Ovary (tissue), 7 donors: ENCODE measurements at regions not wholly inside any gene's neighbourhood (a gene's known extent, or its start where the extent isn't known, plus 50 kb on each side); places are given as distances from the start of the nearest gene placed in this dataset.

ENCODE experiments used
- DNase-seq, 5 donors: peaks; one replicate each; pipeline ENCODE4 v3.0.0-alpha.2; 2019 to 2020
- H3K27ac ChIP-seq, 2 donors: fragments of 200-600 bp; one replicate each; pipeline versions ENCODE4 v1.5.1 to v1.8.0; 2019 to 2022
- H3K27me3 ChIP-seq: fragments of 200-600 bp; one replicate; pipeline ENCODE4 v1.8.0; 2022
- H3K36me3 ChIP-seq: fragments of 200-600 bp; sonication (generic); one replicate; pipeline ENCODE4 v1.5.1; 2019
- H3K4me1 ChIP-seq: one replicate; pipeline ENCODE4 v1.8.1; 2013; ENCODE audit warnings: mild to moderate bottlenecking, moderate library complexity; ENCODE audit not compliant: insufficient read depth
- H3K4me3 ChIP-seq: fragments of 200-600 bp; sonication (generic); one replicate; pipeline ENCODE4 v1.5.1; 2017
- H3K9me3 ChIP-seq, 2 donors: fragments of 200-600 bp in 1 of 2; sonication (generic) in 1 of 2; one replicate each; pipeline versions ENCODE4 v1.5.1 to v1.8.1; 2013 to 2019; ENCODE audit warnings: mild to moderate bottlenecking in 1 of 2, moderate library complexity in 1 of 2
- CTCF ChIP-seq, 3 donors: fragments of 450-650 bp in 2 of 3; fragments of 200-600 bp in 1 of 3; IDR thresholded peaks; one replicate each; pipeline versions ENCODE4 v1.5.1 to v1.8.0; 2016 to 2022; ENCODE audit warnings: antibody characterized with exemption in 3 of 3, mild to moderate bottlenecking in 1 of 3
- EP300 ChIP-seq: sonication (generic); formaldehyde crosslinking; IDR thresholded peaks from one replicate; pipeline ENCODE4 v1.6.1; 2017; ENCODE audit warnings: antibody characterized with exemption
- POLR2A ChIP-seq: fragments of 450-650 bp; IDR thresholded peaks from one replicate; pipeline ENCODE4 v1.6.1; 2017; ENCODE audit warnings: antibody characterized with exemption, mild to moderate bottlenecking, moderate library complexity
- WGBS, 3 donors: extraction: QIAGEN DNeasy Blood & Tissue Kit in 1 of 3; methylation state at CpG; one replicate each; pipeline versions ENCODE4 v1.1.5 to v1.1.7; 2013 to 2017; 5-methylcytosine and 5-hydroxymethylcytosine counted together
- intact Hi-C, 4 donors: fragments of 100-400 bp; cut with DNase I; formaldehyde crosslinking; loops; one replicate each; pipeline versions ENCODE4 v1.11.0 to v1.15.1; 2022 to 2023
- donor health status: DM: no; HTN: no; CAD: no; lungs with moderate emphysema.
- donor health status: DM: no; HTN: no; CAD: no.
- donor health status: Bipolar disorder and iron deficiency.
- donor health status: DM: no; HTN: no; CAD: no.
- donor health status: DM: yes; HTN: yes; CAD: no.

GRCh38 chr1:198436276-198436675, 104.2 kb downstream of the ATP6V1G3 start:
- no peaks in the 10 kb centered on the region for H3K36me3 ChIP-seq
- no peaks in the 10 kb centered on the region for H3K9me3 ChIP-seq
- no peak overlapping the region for H3K4me3 ChIP-seq
- intact Hi-C loops = no loop called here
- DNase-seq = no peak
- no peaks in the 10 kb centered on the region for H3K27me3 ChIP-seq
- no peaks in the 10 kb centered on the region for H3K4me1 ChIP-seq
- TF ChIP-seq EP300 (no peak), CTCF (IDR thresholded peaks at IDR 0.05) (no peak), POLR2A (no peak)
- H3K27ac ChIP-seq = no peak overlapping the region

DNA sequence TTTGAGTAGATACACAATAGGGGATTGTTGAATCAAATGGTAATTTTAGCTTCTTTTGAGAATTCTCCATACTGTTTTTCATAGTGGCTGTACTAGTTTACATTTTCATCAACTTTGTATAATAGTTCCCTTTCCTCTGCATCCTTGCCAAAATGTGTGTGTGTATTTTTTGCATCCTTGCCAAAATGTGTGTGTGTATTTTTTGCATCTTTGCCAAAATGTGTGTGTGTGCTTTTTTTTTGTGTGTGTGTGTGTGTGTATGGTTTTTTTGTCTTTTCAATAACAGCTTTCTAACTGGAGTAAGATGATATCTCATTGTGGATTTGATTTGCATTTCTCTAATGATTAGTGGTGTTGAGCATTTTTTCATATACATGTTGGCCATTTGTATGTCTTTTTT, 105.4 kb downstream of the ATP6V1G3 start:
- H3K36me3 ChIP-seq = no peaks in the 10 kb centered on the region
- no peak for TF ChIP-seq EP300
- no peak overlapping the region for H3K27ac ChIP-seq
- H3K4me3 ChIP-seq = no peak overlapping the region
- H3K4me1 ChIP-seq = no peaks in the 10 kb centered on the region
- no peaks in the 10 kb centered on the region for H3K27me3 ChIP-seq
- intact Hi-C loops = no loop called here
- H3K9me3 ChIP-seq = no peaks in the 10 kb centered on the region
- DNase-seq = no peak

- TF ChIP-seq EP300 (no peak), CTCF (IDR thresholded peaks at IDR 0.05) (no peak), POLR2A (no peak)
- H3K36me3 ChIP-seq = no peaks in the 10 kb centered on the region
These were observed 116.0 kb downstream of the ATP6V1G3 start for GRCh38 chr1:198424441-198424840.

DNA sequence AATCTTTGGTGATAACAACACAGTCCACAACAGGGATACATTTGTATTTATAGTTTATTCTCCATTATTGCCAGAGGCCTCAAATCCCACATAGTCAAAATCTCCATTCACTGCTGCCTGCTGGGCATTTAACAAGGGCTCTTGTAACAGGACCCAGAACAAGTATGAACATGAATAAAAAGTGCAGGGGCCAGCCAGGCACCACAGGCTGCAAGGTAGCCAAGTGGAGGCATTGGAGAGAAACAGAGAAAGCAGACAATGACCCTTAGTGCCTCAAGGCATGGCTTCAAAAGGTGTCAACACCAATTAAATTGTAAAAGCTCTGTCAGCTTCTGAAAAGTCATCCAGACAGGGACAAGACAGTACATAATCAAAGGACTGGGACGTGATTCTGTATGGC, 116.8 kb downstream of the ATP6V1G3 start:
- intact Hi-C loops = no loop called here
- no peak for TF ChIP-seq EP300
- Histone ChIP-seq H3K27ac (no peak overlapping the region), H3K27me3 (no peaks in the 10 kb centered on the region), H3K9me3 (no peaks in the 10 kb centered on the region), H3K4me3 (no peak overlapping the region), H3K4me1 (no peaks in the 10 kb centered on the region), H3K36me3 (no peaks in the 10 kb centered on the region)
- no peak for DNase-seq
- 79 to 92% (median 92%) methylated on average over 1 of the region's 1 CpG for WGBS, 3 donors

More at GRCh38 chr1:198424441-198424840, 116.0 kb downstream of the ATP6V1G3 start:
- Histone ChIP-seq H3K4me1 (no peaks in the 10 kb centered on the region), H3K9me3 (no peaks in the 10 kb centered on the region), H3K27ac (no peak overlapping the region), H3K27me3 (no peaks in the 10 kb centered on the region), H3K4me3 (no peak overlapping the region)
- WGBS, 3 donors = 52 to 62% (median 61%) methylated on average over 2 of the region's 2 CpGs
- intact Hi-C loops = no loop called here
- no peak for DNase-seq

DNA sequence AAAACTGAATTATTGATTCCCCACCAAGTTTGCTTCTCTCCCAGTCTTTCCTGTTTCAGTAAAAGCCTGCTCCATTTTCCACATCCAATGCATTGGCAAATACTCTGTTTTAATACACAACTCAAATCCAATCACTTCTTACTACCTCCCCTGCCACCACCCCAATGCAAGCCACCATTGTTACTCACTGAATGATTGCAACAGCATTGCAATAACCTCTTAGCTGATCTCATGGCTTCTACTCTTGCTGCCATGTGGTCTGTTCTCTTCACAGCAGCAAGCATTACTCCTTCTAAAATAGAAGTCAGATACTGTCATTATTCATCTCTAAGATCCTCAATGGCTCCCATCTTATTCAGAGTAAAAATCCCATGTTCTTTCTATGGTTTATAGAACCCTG, 123.4 kb downstream of the ATP6V1G3 start:
- H3K27ac ChIP-seq = no peak overlapping the region
- H3K4me3 ChIP-seq = no peak overlapping the region
- DNase-seq = no peak

More for the DNA sequence above, 123.4 kb downstream of the ATP6V1G3 start:
- Histone ChIP-seq H3K27me3 (no peaks in the 10 kb centered on the region), H3K9me3 (no peaks in the 10 kb centered on the region), H3K4me1 (no peaks in the 10 kb centered on the region), H3K36me3 (no peaks in the 10 kb centered on the region)
- TF ChIP-seq EP300 (no peak), POLR2A (no peak), CTCF (IDR thresholded peaks at IDR 0.05) (no peak)
- intact Hi-C loops = no loop called here
